GM23248 (cell line): ENCODE measurements at regions not wholly inside any gene's neighbourhood (a gene's known extent, or its start where the extent isn't known, plus 50 kb on each side); places are given as distances from the start of the nearest gene placed in this dataset.

Experiments used
- DNase-seq: peaks from one replicate; pipeline ENCODE4 v3.0.0-alpha.2; 2015
- H2AFZ ChIP-seq: fragments of 200-600 bp; sonication (generic); 2 replicates; pipeline ENCODE4 v1.6.1; 2016; ENCODE audit warnings: antibody characterized with exemption
- H3F3A ChIP-seq: fragments of 200-600 bp; sonication (generic); 2 replicates; pipeline ENCODE4 v1.6.1; 2016; ENCODE audit warnings: mild to moderate bottlenecking, antibody characterized with exemption, mixed run types; ENCODE audit not compliant: insufficient read depth
- H3K27ac ChIP-seq: fragments of 200-600 bp; sonication (generic); 2 replicates; pipeline ENCODE4 v1.5.1; 2016; ENCODE audit warnings: mild to moderate bottlenecking
- H3K27me3 ChIP-seq: fragments of 200-600 bp; sonication (generic); replicated peaks from 2 replicates; pipeline ENCODE4 v1.6.1; 2016; ENCODE audit warnings: mild to moderate bottlenecking; ENCODE audit not compliant: insufficient read depth
- H3K36me3 ChIP-seq: fragments of 200-600 bp; sonication (generic); 2 replicates; pipeline ENCODE4 v1.6.1; 2016; ENCODE audit warnings: low read depth, mild to moderate bottlenecking
- H3K4me1 ChIP-seq: fragments of 200-600 bp; sonication (generic); 2 replicates; pipeline ENCODE4 v1.6.1; 2016; ENCODE audit warnings: mild to moderate bottlenecking; ENCODE audit not compliant: insufficient read depth
- H3K4me2 ChIP-seq: fragments of 200-600 bp; sonication (generic); one replicate; pipeline ENCODE4 v1.6.1; 2016; ENCODE audit warnings: mild to moderate bottlenecking; ENCODE audit not compliant: unreplicated experiment
- H3K4me3 ChIP-seq: fragments of 200-600 bp; sonication (generic); 2 replicates; pipeline ENCODE4 v1.5.1; 2016; ENCODE audit warnings: mild to moderate bottlenecking
- H3K79me2 ChIP-seq: fragments of 200-600 bp; sonication (generic); 2 replicates; pipeline ENCODE4 v1.6.1; 2016; ENCODE audit warnings: mild to moderate bottlenecking; ENCODE audit not compliant: insufficient read depth
- H3K9ac ChIP-seq: fragments of 200-600 bp; sonication (generic); 2 replicates; pipeline ENCODE4 v1.6.1; 2016; ENCODE audit warnings: mild to moderate bottlenecking
- H3K9me2 ChIP-seq: fragments of 200-600 bp; sonication (generic); 2 replicates; pipeline ENCODE4 v1.6.1; 2016; ENCODE audit warnings: mixed run types, mild to moderate bottlenecking, moderate library complexity; ENCODE audit not compliant: insufficient read depth
- H3K9me3 ChIP-seq: fragments of 200-600 bp; sonication (generic); one replicate; pipeline ENCODE4 v1.6.1; 2017; ENCODE audit warnings: low read depth
- H4K20me1 ChIP-seq: fragments of 200-600 bp; sonication (generic); 2 replicates; pipeline ENCODE4 v1.6.0; 2016; ENCODE audit not compliant: insufficient read depth
- EZH2 ChIP-seq: fragments of 200-600 bp; sonication (generic); IDR thresholded peaks from 2 replicates; pipeline ENCODE4 v1.6.1; 2018; ENCODE audit warnings: antibody characterized with exemption, mild to moderate bottlenecking; ENCODE audit not compliant: insufficient read depth, poor library complexity, severe bottlenecking
- EZH2phosphoT487 ChIP-seq: fragments of 200-600 bp; sonication (generic); IDR thresholded peaks from 2 replicates; pipeline ENCODE4 v1.6.1; 2018; ENCODE audit warnings: antibody characterized with exemption, moderate library complexity, mild to moderate bottlenecking, low read depth; ENCODE audit not compliant: insufficient read depth
- WGBS, 2 experiments: methylation state at CpG; one replicate each; pipeline ENCODE4 v1.1.6; 2015 to 2017; ENCODE audit warnings: low lambda C conversion rate in 2 of 2, low coverage in 1 of 2; ENCODE audit errors: missing lambda C conversion rate in 2 of 2; 5-methylcytosine and 5-hydroxymethylcytosine counted together
- in situ Hi-C: fragments of 300-500 bp; cut with MboI; formaldehyde crosslinking; loops from 2 replicates; pipeline ENCODE4 v1.15.0; 2020

GRCh38 chr11:42363701-42364100 lies 904.2 kb upstream of the LRRC4C start:
- no peaks in the 10 kb centered on the region for H3K9me3 ChIP-seq
- H3K27me3 ChIP-seq: no peaks in the 10 kb centered on the region
- no peaks in the 10 kb centered on the region for H3F3A ChIP-seq
- in situ Hi-C loops: no loop called here
- H3K79me2 ChIP-seq: no peaks in the 10 kb centered on the region
- DNase-seq: no peak
- no peak for TF ChIP-seq EZH2
- no peak for TF ChIP-seq EZH2phosphoT487
- H3K9ac ChIP-seq: no peak overlapping the region
- H3K36me3 ChIP-seq: no peaks in the 10 kb centered on the region
- no peak overlapping the region for H3K4me2 ChIP-seq
- no peaks in the 10 kb centered on the region for H3K4me1 ChIP-seq
- no peak overlapping the region for H3K4me3 ChIP-seq
- no peaks in the 10 kb centered on the region for H3K9me2 ChIP-seq
- H3K27ac ChIP-seq: no peak overlapping the region
- no peaks in the 10 kb centered on the region for H4K20me1 ChIP-seq
- no peak overlapping the region for H2AFZ ChIP-seq
- 2 to 4% methylated on average over 2 of the region's 2 CpGs for WGBS, 2 experiments

GRCh38 chr11:42390116-42390515 lies 921.7 kb upstream of the API5 start:
- Histone ChIP-seq H3K27me3 (no peaks in the 10 kb centered on the region), H3K36me3 (no peaks in the 10 kb centered on the region), H3F3A (no peaks in the 10 kb centered on the region), H3K9ac (no peak overlapping the region), H3K9me3 (no peaks in the 10 kb centered on the region), H3K4me2 (no peak overlapping the region), H4K20me1 (no peaks in the 10 kb centered on the region), H2AFZ (no peak overlapping the region), H3K4me3 (no peak overlapping the region), H3K4me1 (no peaks in the 10 kb centered on the region), H3K79me2 (no peaks in the 10 kb centered on the region), H3K9me2 (no peaks in the 10 kb centered on the region), H3K27ac (no peak overlapping the region)
- TF ChIP-seq EZH2phosphoT487: no peak
- no peak for TF ChIP-seq EZH2
- no peak for DNase-seq
- in situ Hi-C loops: no loop called here

GRCh38 chr11:42397483-42397882 lies 914.3 kb upstream of the API5 start:
- no peaks in the 10 kb centered on the region for H3F3A ChIP-seq
- no peak for TF ChIP-seq EZH2
- TF ChIP-seq EZH2phosphoT487: no peak

GRCh38 chr11:42407341-42407740 lies 904.5 kb upstream of the API5 start:
- Histone ChIP-seq H3K9me2 (no peaks in the 10 kb centered on the region), H3K27me3 (no peaks in the 10 kb centered on the region), H3K4me2 (no peak overlapping the region), H3F3A (no peaks in the 10 kb centered on the region), H4K20me1 (no peaks in the 10 kb centered on the region), H2AFZ (no peak overlapping the region), H3K79me2 (no peaks in the 10 kb centered on the region), H3K27ac (no peak overlapping the region), H3K36me3 (no peaks in the 10 kb centered on the region), H3K9ac (no peak overlapping the region), H3K4me1 (no peaks in the 10 kb centered on the region), H3K4me3 (no peak overlapping the region), H3K9me3 (no peaks in the 10 kb centered on the region)
- in situ Hi-C loops: no loop called here
- no peak for DNase-seq
- no peak for TF ChIP-seq EZH2phosphoT487
- TF ChIP-seq EZH2: no peak
- WGBS, 2 experiments: 15 to 18% methylated on average over 3 of the region's 3 CpGs

More at GRCh38 chr11:42397483-42397882, 914.3 kb upstream of the API5 start:
- no peaks in the 10 kb centered on the region for H3K27me3 ChIP-seq
- H3K4me2 ChIP-seq: no peak overlapping the region
- no peak overlapping the region for H3K27ac ChIP-seq
- DNase-seq: no peak
- H4K20me1 ChIP-seq: no peaks in the 10 kb centered on the region
- in situ Hi-C loops: no loop called here
- no peaks in the 10 kb centered on the region for H3K36me3 ChIP-seq
- no peaks in the 10 kb centered on the region for H3K79me2 ChIP-seq
- no peaks in the 10 kb centered on the region for H3K4me1 ChIP-seq
- no peaks in the 10 kb centered on the region for H3K9me2 ChIP-seq
- H2AFZ ChIP-seq: no peak overlapping the region
- no peak overlapping the region for H3K4me3 ChIP-seq
- H3K9ac ChIP-seq: no peak overlapping the region
- no peaks in the 10 kb centered on the region for H3K9me3 ChIP-seq

GRCh38 chr11:42410251-42410955 lies 901.4 kb upstream of the API5 start:
- TF ChIP-seq EZH2: no peak
- no peak for TF ChIP-seq EZH2phosphoT487
- 10 to 16% methylated on average over 6 of the region's 6 CpGs for WGBS, 2 experiments
- in situ Hi-C loops: no loop called here

More at GRCh38 chr11:42410251-42410955, 901.4 kb upstream of the API5 start:
- no peak overlapping the region for H3K9ac ChIP-seq
- no peaks in the 10 kb centered on the region for H3K9me3 ChIP-seq
- H3K27me3 ChIP-seq: no peaks in the 10 kb centered on the region
- H3K79me2 ChIP-seq: no peaks in the 10 kb centered on the region
- H3K36me3 ChIP-seq: no peaks in the 10 kb centered on the region
- H4K20me1 ChIP-seq: no peaks in the 10 kb centered on the region
- H3K4me3 ChIP-seq: no peak overlapping the region
- H3K4me1 ChIP-seq: no peaks in the 10 kb centered on the region
- no peak overlapping the region for H3K4me2 ChIP-seq
- H3K27ac ChIP-seq: no peak overlapping the region
- DNase-seq: no peak
- H2AFZ ChIP-seq: no peak overlapping the region
- no peaks in the 10 kb centered on the region for H3F3A ChIP-seq
- no peaks in the 10 kb centered on the region for H3K9me2 ChIP-seq
